K562 (cell line): ENCODE measurements at regions not wholly inside any gene's neighbourhood (a gene's known extent, or its start where the extent isn't known, plus 50 kb on each side); places are given as distances from the start of the nearest gene placed in this dataset.

Source experiments
- ATAC-seq: fragments of 200-7000 bp; cut with Tn5 transposase; 3 replicates; pipeline ENCODE4 v1.9.1; 2020; ENCODE audit warnings: moderate library complexity
- BruUV-seq: library from RNA; stranded (reverse); fragments of 400-500 nt; replicated peaks from 2 replicates; lab custom pipeline; 2021; lab: Mats Ljungman, UMichigan
- CTCF ChIA-PET: fragments of 300-600 bp; formaldehyde crosslinking; extraction: SDS; loops from one replicate; lab custom pipeline; 2021; ENCODE audit warnings: low intra/inter-chr PET ratio; lab: Yijun Ruan, JAX
- POLR2A ChIA-PET: fragments of 300-600, 350-650 bp; sonication (Branson Sonifier 250); formaldehyde crosslinking; extraction: SDS; loops from one replicate; lab custom pipeline; 2021; ENCODE audit warnings: antibody characterized with exemption, inconsistent platforms; lab: Yijun Ruan, JAX
- DNase-seq, 4 experiments: peaks; one replicate each; pipeline versions ENCODE4 v3.0.0 to v3.0.0-alpha.2; 2011 to 2018; ENCODE audit warnings: low spot score in 3 of 4, mixed read lengths in 3 of 4; ENCODE audit errors: extremely low read depth in 1 of 4
- FAIRE-seq: peaks from 2 replicates; lab custom pipeline; 2011; peaks lifted over from hg19 to GRCh38; lab: Jason Lieb, UNC
- H2AFZ ChIP-seq: 2 replicates; pipeline ENCODE4 v1.6.0; 2011; ENCODE audit warnings: low read depth, low read length, control low read depth, inconsistent platforms
- H3K27ac ChIP-seq: fragments of 200-600 bp; 3 replicates; pipeline ENCODE4 v1.8.0; 2011; ENCODE audit warnings: low read depth, mild to moderate bottlenecking, control low read depth, inconsistent platforms, low read length, moderate library complexity, mixed read lengths; ENCODE audit errors: extremely low read depth
- H3K27me3 ChIP-seq, 2 experiments: fragments of 300-600 bp in 1 of 2; 2 replicates in 1 of 2; 3 replicates in 1 of 2; pipeline versions ENCODE4 v1.6.0 to v1.8.0; 2011; ENCODE audit warnings: inconsistent platforms in 2 of 2, low read length in 2 of 2, mild to moderate bottlenecking in 1 of 2, mixed read lengths in 1 of 2, moderate library complexity in 1 of 2; ENCODE audit not compliant: control insufficient read depth in 2 of 2, insufficient read depth in 2 of 2
- H3K36me3 ChIP-seq: fragments of 300-600 bp; 3 replicates; pipeline ENCODE4 v1.8.0; 2011; ENCODE audit warnings: mild to moderate bottlenecking, low read length, inconsistent platforms; ENCODE audit not compliant: control insufficient read depth, insufficient read depth
- H3K4me1 ChIP-seq, 2 experiments: fragments of 200-600 bp in 1 of 2; replicated peaks in 1 of 2; 2 replicates in 1 of 2; 3 replicates in 1 of 2; pipeline versions ENCODE4 v1.5.1 to v1.8.0; 2011; ENCODE audit warnings: inconsistent platforms in 2 of 2, low read length in 2 of 2, mild to moderate bottlenecking in 1 of 2, mixed read lengths in 1 of 2, moderate library complexity in 1 of 2; ENCODE audit not compliant: control insufficient read depth in 2 of 2, insufficient read depth in 2 of 2
- H3K4me2 ChIP-seq: 2 replicates; pipeline ENCODE4 v1.6.1; 2011; ENCODE audit warnings: low read length, control low read depth, inconsistent platforms, mixed read lengths; ENCODE audit not compliant: insufficient read depth
- H3K4me3 ChIP-seq: fragments of 200-600 bp; sonication (generic), shearing (Covaris generic); 2 replicates; pipeline ENCODE4 v1.5.1; 2016; ENCODE audit warnings: control low read depth, inconsistent platforms
- H3K79me2 ChIP-seq: fragments of 200-600 bp; 3 replicates; pipeline ENCODE4 v1.8.0; 2011; ENCODE audit warnings: low read length, inconsistent platforms; ENCODE audit not compliant: control insufficient read depth, insufficient read depth
- H3K9ac ChIP-seq, 2 experiments: 2 replicates each; pipeline versions ENCODE4 v1.6.0 to v1.6.1; 2011; ENCODE audit warnings: low read depth in 2 of 2, low read length in 2 of 2, control low read depth in 1 of 2, inconsistent platforms in 1 of 2, mild to moderate bottlenecking in 1 of 2, mixed read lengths in 1 of 2; ENCODE audit not compliant: insufficient read depth in 1 of 2
- H3K9me1 ChIP-seq: one replicate; pipeline ENCODE4 v1.6.0; 2011; ENCODE audit warnings: inconsistent platforms, mild to moderate bottlenecking, low read length, moderate library complexity; ENCODE audit not compliant: control insufficient read depth, insufficient read depth
- H3K9me3 ChIP-seq: replicated peaks from 2 replicates; pipeline ENCODE4 v1.5.1; 2011; ENCODE audit warnings: low read depth, low read length, inconsistent platforms; ENCODE audit not compliant: control insufficient read depth, insufficient read depth
- H4K20me1 ChIP-seq: replicated peaks from 2 replicates; pipeline ENCODE4 v1.6.1; 2011; ENCODE audit warnings: low read length, inconsistent platforms, mixed read lengths; ENCODE audit not compliant: control insufficient read depth, insufficient read depth
- CAMTA2 ChIP-seq: fragments of 250-450 bp; sonication (Bioruptor Pico); conservative IDR thresholded peaks from 2 replicates; pipeline ENCODE4 v1.5.1; 2022
- FOXP4 ChIP-seq: sonication (generic); formaldehyde crosslinking; IDR thresholded peaks from 2 replicates; pipeline ENCODE4 v1.8.0; 2022; ENCODE audit warnings: mild to moderate bottlenecking, missing genetic modification reagents, borderline replicate concordance
- JUN ChIP-seq, 2 experiments: sonication (generic) in 1 of 2; formaldehyde crosslinking in 1 of 2; IDR thresholded peaks; 2 replicates each; pipeline versions ENCODE4 v1.6.1 to v1.8.0; 2012 to 2022; ENCODE audit warnings: borderline replicate concordance in 2 of 2, mild to moderate bottlenecking in 2 of 2, improper control_type of control experiment in 1 of 2, low read depth in 1 of 2, low read length in 1 of 2, missing genetic modification reagents in 1 of 2
- PML ChIP-seq: IDR thresholded peaks from 2 replicates; pipeline ENCODE4 v1.6.1; 2012; ENCODE audit warnings: low read length, inconsistent platforms
- RAD21 ChIP-seq, 2 experiments: fragments of 250-450 bp in 1 of 2; fragments of 450-650 bp in 1 of 2; sonication (Bioruptor Pico) in 1 of 2; formaldehyde crosslinking in 1 of 2; IDR thresholded peaks in 1 of 2; conservative IDR thresholded peaks in 1 of 2; 2 replicates each; pipeline versions ENCODE4 v1.4.0 to v1.8.0; 2020 to 2022; ENCODE audit warnings: mild to moderate bottlenecking in 2 of 2, moderate library complexity in 1 of 2
- RFX7 ChIP-seq: fragments of 250-450 bp; sonication (Bioruptor Pico); IDR thresholded peaks from 2 replicates; pipeline ENCODE4 v1.5.1; 2021; ENCODE audit warnings: mild to moderate bottlenecking
- SOX6 ChIP-seq: fragments of 450-650 bp; IDR thresholded peaks from 2 replicates; pipeline ENCODE4 v1.6.1; 2014; ENCODE audit warnings: mild to moderate bottlenecking
- ZNF134 ChIP-seq: fragments of 250-450 bp; sonication (Bioruptor Pico); conservative IDR thresholded peaks from 2 replicates; pipeline ENCODE4 v1.4.0; 2020
- ZNF431 ChIP-seq: sonication (generic); formaldehyde crosslinking; IDR thresholded peaks from 2 replicates; pipeline ENCODE4 v1.8.0; 2022; ENCODE audit warnings: mild to moderate bottlenecking, missing genetic modification reagents
- ZNF764 ChIP-seq: fragments of 250-450 bp; sonication (Bioruptor Pico); IDR thresholded peaks from 2 replicates; pipeline ENCODE4 v1.4.0; 2020; ENCODE audit warnings: low read depth, mild to moderate bottlenecking, moderate library complexity
- WGBS: fragments of 100-300 bp; shearing (Covaris generic); methylation state at CpG from one replicate; pipeline ENCODE4 v1.1.6; 2016; ENCODE audit warnings: low coverage, mixed read lengths; ENCODE audit not compliant: insufficient coverage; ENCODE audit errors: missing lambda C conversion rate; 5-methylcytosine and 5-hydroxymethylcytosine counted together
- in situ Hi-C: fragments of 300-500 bp; cut with MboI; formaldehyde crosslinking; loops from 4 replicates; pipeline ENCODE4 v1.15.0; 2018; ENCODE audit warnings: inconsistent platforms, mixed read lengths
- intact Hi-C: fragments of 100-400 bp; cut with micrococcal nuclease; formaldehyde crosslinking; loops from 2 replicates; pipeline ENCODE4 v1.14.2; 2022
- TF ChIP-seq, protein P1 (sequence below): sonication (generic); formaldehyde crosslinking; IDR thresholded peaks from 2 replicates; pipeline ENCODE4 v1.8.0; 2022; ENCODE audit warnings: mild to moderate bottlenecking, missing genetic modification reagents

GRCh38 chr3:29171043-29171990 lies 109.6 kb upstream of the RBMS3 start:
- Histone ChIP-seq H3K79me2 (no peaks in the 10 kb centered on the region), H3K9me3 (no peaks in the 10 kb centered on the region), H3K36me3 (no peaks in the 10 kb centered on the region), H4K20me1 (no peaks in the 10 kb centered on the region), H2AFZ (no peak overlapping the region), H3K9me1 (no peaks in the 10 kb centered on the region), H3K27me3 (no peaks in the 10 kb centered on the region), H3K4me1 (no peaks in the 10 kb centered on the region), H3K27ac (no peak overlapping the region), H3K9ac (no peak overlapping the region), H3K4me3 (no peak overlapping the region), H3K4me2 (no peak overlapping the region)
- ChIA-PET POLR2A (interaction anchor here (0.6 kb wide), 1 partner anchor 44 kb away, joined by 3 read pairs; no protein-coding TSS in a partner anchor), CTCF (no interaction called here)
- intact Hi-C loops: no loop called here
- 2% methylated on average over 6 of the region's 6 CpGs for WGBS
- DNase-seq (no peak), ATAC-seq (no peak), FAIRE-seq (no peak)
- TF ChIP-seq JUN (IDR thresholded peaks at IDR 0.05; ENCODE audit: borderline replicate concordance, low read depth, low read length) (no peak), JUN (CRISPR knock-in tag; IDR thresholded peaks at IDR 0.05; ENCODE audit: borderline replicate concordance) (no peak), ZNF764 (CRISPR knock-in tag) (no peak), ZNF134 (CRISPR knock-in tag) (no peak), FOXP4 (CRISPR knock-in tag) (no peak), RFX7 (no peak), SOX6 (no peak), CAMTA2 (CRISPR knock-in tag) (no peak), ZNF431 (CRISPR knock-in tag) (no peak), RAD21 (CRISPR knock-in tag; conservative IDR thresholded peaks at IDR 0.05 in 1 of 2, IDR thresholded peaks at IDR 0.05 in 1 of 2) (no peak), PML (no peak)
- TF ChIP-seq, protein P1, sequence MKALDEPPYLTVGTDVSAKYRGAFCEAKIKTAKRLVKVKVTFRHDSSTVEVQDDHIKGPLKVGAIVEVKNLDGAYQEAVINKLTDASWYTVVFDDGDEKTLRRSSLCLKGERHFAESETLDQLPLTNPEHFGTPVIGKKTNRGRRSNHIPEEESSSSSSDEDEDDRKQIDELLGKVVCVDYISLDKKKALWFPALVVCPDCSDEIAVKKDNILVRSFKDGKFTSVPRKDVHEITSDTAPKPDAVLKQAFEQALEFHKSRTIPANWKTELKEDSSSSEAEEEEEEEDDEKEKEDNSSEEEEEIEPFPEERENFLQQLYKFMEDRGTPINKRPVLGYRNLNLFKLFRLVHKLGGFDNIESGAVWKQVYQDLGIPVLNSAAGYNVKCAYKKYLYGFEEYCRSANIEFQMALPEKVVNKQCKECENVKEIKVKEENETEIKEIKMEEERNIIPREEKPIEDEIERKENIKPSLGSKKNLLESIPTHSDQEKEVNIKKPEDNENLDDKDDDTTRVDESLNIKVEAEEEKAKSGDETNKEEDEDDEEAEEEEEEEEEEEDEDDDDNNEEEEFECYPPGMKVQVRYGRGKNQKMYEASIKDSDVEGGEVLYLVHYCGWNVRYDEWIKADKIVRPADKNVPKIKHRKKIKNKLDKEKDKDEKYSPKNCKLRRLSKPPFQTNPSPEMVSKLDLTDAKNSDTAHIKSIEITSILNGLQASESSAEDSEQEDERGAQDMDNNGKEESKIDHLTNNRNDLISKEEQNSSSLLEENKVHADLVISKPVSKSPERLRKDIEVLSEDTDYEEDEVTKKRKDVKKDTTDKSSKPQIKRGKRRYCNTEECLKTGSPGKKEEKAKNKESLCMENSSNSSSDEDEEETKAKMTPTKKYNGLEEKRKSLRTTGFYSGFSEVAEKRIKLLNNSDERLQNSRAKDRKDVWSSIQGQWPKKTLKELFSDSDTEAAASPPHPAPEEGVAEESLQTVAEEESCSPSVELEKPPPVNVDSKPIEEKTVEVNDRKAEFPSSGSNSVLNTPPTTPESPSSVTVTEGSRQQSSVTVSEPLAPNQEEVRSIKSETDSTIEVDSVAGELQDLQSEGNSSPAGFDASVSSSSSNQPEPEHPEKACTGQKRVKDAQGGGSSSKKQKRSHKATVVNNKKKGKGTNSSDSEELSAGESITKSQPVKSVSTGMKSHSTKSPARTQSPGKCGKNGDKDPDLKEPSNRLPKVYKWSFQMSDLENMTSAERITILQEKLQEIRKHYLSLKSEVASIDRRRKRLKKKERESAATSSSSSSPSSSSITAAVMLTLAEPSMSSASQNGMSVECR (CRISPR knock-in tag): no peak
- in situ Hi-C loops: no loop called here
- BruUV-seq: no TSS peak
